Osteoblast (primary cell): ENCODE measurements at regions not wholly inside any gene's neighbourhood (a gene's known extent, or its start where the extent isn't known, plus 50 kb on each side); places are given as distances from the start of the nearest gene placed in this dataset.
A peak's percentile ranks its signal among the peaks of the same experiment; 100 is the strongest.
"Not testable (repeated sequence)": the region's sequence is repeated elsewhere in the genome, so short reads cannot be mapped to it uniquely, and the experiment has no call there.

Experiments
- DNase-seq: peaks from one replicate; pipeline ENCODE4 v3.0.0; 2011; ENCODE audit warnings: low spot score, mixed read lengths; ENCODE audit not compliant: insufficient read length; ENCODE audit errors: missing footprints
- H2AFZ ChIP-seq: 2 replicates; pipeline ENCODE4 v1.6.0; 2011; ENCODE audit warnings: mild to moderate bottlenecking, low read length
- H3K27ac ChIP-seq: 2 replicates; pipeline ENCODE4 v1.5.1; 2011; ENCODE audit warnings: mild to moderate bottlenecking, low read depth, low read length, moderate library complexity
- H3K27me3 ChIP-seq: 2 replicates; pipeline ENCODE4 v1.6.0; 2012; ENCODE audit warnings: mild to moderate bottlenecking, control low read depth, inconsistent platforms, low read length, moderate library complexity; ENCODE audit not compliant: insufficient read depth
- H3K36me3 ChIP-seq: 2 replicates; pipeline ENCODE4 v1.5.1; 2011; ENCODE audit warnings: mild to moderate bottlenecking, low read length, control low read depth, moderate library complexity; ENCODE audit not compliant: insufficient read depth
- H3K4me1 ChIP-seq: 2 replicates; pipeline ENCODE4 v1.5.1; 2011; ENCODE audit warnings: mild to moderate bottlenecking, low read length, control low read depth, moderate library complexity; ENCODE audit not compliant: insufficient read depth
- H3K4me2 ChIP-seq: 2 replicates; pipeline ENCODE4 v1.6.0; 2011; ENCODE audit warnings: mild to moderate bottlenecking, low read length; ENCODE audit not compliant: insufficient read depth
- H3K4me3 ChIP-seq: fragments of 200-600 bp; sonication (generic); 3 replicates; pipeline ENCODE4 v1.5.1; 2012; ENCODE audit warnings: mild to moderate bottlenecking, low read length, inconsistent platforms; ENCODE audit not compliant: insufficient read depth
- H3K79me2 ChIP-seq: 2 replicates; pipeline ENCODE4 v1.6.0; 2012; ENCODE audit warnings: mild to moderate bottlenecking, low read length, control low read depth, inconsistent platforms; ENCODE audit not compliant: insufficient read depth
- H3K9me3 ChIP-seq: 2 replicates; pipeline ENCODE4 v1.5.1; 2011; ENCODE audit warnings: low read depth, low read length, control low read depth
- H4K20me1 ChIP-seq: 2 replicates; pipeline ENCODE4 v1.6.0; 2012; ENCODE audit warnings: mild to moderate bottlenecking, low read length, control low read depth; ENCODE audit not compliant: insufficient read depth
- TF ChIP-seq, protein P1 (sequence below): IDR thresholded peaks from 2 replicates; pipeline ENCODE4 v1.5.1; 2011; ENCODE audit warnings: mild to moderate bottlenecking, low read depth, low read length, moderate library complexity; ENCODE audit errors: extremely low read depth

GRCh38 chr5:136738829-136739228 lies 373.5 kb upstream of the TRPC7 start:
- TF ChIP-seq, protein P1, sequence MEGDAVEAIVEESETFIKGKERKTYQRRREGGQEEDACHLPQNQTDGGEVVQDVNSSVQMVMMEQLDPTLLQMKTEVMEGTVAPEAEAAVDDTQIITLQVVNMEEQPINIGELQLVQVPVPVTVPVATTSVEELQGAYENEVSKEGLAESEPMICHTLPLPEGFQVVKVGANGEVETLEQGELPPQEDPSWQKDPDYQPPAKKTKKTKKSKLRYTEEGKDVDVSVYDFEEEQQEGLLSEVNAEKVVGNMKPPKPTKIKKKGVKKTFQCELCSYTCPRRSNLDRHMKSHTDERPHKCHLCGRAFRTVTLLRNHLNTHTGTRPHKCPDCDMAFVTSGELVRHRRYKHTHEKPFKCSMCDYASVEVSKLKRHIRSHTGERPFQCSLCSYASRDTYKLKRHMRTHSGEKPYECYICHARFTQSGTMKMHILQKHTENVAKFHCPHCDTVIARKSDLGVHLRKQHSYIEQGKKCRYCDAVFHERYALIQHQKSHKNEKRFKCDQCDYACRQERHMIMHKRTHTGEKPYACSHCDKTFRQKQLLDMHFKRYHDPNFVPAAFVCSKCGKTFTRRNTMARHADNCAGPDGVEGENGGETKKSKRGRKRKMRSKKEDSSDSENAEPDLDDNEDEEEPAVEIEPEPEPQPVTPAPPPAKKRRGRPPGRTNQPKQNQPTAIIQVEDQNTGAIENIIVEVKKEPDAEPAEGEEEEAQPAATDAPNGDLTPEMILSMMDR: no peak

DNA sequence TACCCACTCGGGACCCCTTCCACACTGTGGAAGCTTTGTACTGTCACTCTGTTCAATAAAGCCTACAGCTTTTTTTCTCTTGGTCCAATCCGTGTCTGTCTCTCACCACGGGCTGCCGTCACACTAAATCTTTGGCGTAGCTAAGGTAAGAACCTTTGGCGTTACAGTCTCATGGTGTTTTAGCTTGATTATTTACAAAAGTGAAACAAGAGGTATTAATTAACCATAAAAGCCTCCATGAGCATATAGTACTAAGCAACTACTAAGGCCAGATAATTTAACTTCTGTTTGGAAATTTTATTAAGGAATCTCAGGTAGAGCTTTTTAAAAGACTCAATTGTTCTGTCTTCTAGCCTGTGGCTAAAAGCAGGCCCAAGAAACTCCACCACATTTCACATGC lies 370.7 kb upstream of the TRPC7 start:
- no peak overlapping the region for H2AFZ ChIP-seq
- no peak overlapping the region for H3K27ac ChIP-seq
- H3K4me2 ChIP-seq: no peak overlapping the region
- H3K36me3 ChIP-seq: no peaks in the 10 kb centered on the region
- H3K27me3 ChIP-seq: no peaks in the 10 kb centered on the region
- peaks cover 7% of the 10 kb centered on the region for H3K4me1 ChIP-seq
- no peaks in the 10 kb centered on the region for H4K20me1 ChIP-seq
- DNase-seq: no peak
- H3K4me3 ChIP-seq: no peak overlapping the region
- no peaks in the 10 kb centered on the region for H3K9me3 ChIP-seq
- TF ChIP-seq, protein P1: no peak
- no peaks in the 10 kb centered on the region for H3K79me2 ChIP-seq

More at GRCh38 chr5:136738829-136739228, 373.5 kb upstream of the TRPC7 start:
- H3K27me3 ChIP-seq: no peaks in the 10 kb centered on the region
- no peak overlapping the region for H3K27ac ChIP-seq
- H3K9me3 ChIP-seq: no peaks in the 10 kb centered on the region
- no peak overlapping the region for H3K4me2 ChIP-seq
- no peak overlapping the region for H3K4me3 ChIP-seq
- DNase-seq: no peak
- no peaks in the 10 kb centered on the region for H4K20me1 ChIP-seq
- H2AFZ ChIP-seq: no peak overlapping the region
- H3K36me3 ChIP-seq: no peaks in the 10 kb centered on the region
- no peaks in the 10 kb centered on the region for H3K79me2 ChIP-seq
- H3K4me1 ChIP-seq: no peaks in the 10 kb centered on the region

DNA sequence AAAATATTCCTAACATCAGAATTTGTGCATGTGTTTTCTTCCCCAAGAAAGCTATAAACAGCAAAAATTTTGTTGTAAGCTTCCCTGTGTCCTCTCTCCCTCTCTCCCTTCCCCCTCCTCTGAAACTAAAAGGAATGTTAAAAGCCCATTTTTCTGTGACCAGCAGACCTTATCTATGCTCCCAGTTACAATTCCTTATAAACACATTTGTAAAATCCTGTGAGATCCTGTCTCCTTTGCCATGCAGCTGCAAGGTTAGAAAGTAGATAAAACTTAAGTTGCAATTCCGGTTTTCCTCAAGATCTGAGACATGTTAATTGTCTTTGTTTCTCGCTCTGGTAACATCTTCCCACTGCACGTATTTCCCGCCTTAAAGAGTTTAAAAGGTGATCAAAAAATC lies 370.3 kb upstream of the TRPC7 start:
- H3K4me1 ChIP-seq: peaks cover 11% of the 10 kb centered on the region
- not testable (repeated sequence) for H3K4me3 ChIP-seq, DNase-seq, H3K27me3 ChIP-seq, H2AFZ ChIP-seq, H3K27ac ChIP-seq, H4K20me1 ChIP-seq, H3K36me3 ChIP-seq, H3K4me2 ChIP-seq, H3K79me2 ChIP-seq, H3K9me3 ChIP-seq

- H3K9me3 ChIP-seq: no peaks in the 10 kb centered on the region
- no peak overlapping the region for H3K4me3 ChIP-seq
- peaks cover 17% of the 10 kb centered on the region for H3K4me1 ChIP-seq
- H3K4me2 ChIP-seq: no peak overlapping the region
- no peaks in the 10 kb centered on the region for H3K36me3 ChIP-seq
- H3K27ac ChIP-seq: no peak overlapping the region
- H2AFZ ChIP-seq: no peak overlapping the region
- TF ChIP-seq, protein P1: no peak
- H3K27me3 ChIP-seq: no peaks in the 10 kb centered on the region
- peak; percentile 23 for DNase-seq
- H3K79me2 ChIP-seq: no peaks in the 10 kb centered on the region
- H4K20me1 ChIP-seq: no peaks in the 10 kb centered on the region
Measured at GRCh38 chr5:136734628-136735027, 369.3 kb upstream of the TRPC7 start.
